Omental fat pad (tissue), 3 donors: ENCODE measurements at regions not wholly inside any gene's neighbourhood (a gene's known extent, or its start where the extent isn't known, plus 50 kb on each side); places are given as distances from the start of the nearest gene placed in this dataset.

Source experiments
- ATAC-seq: fragments of 150-250 bp; one replicate; pipeline ENCODE4 v1.9.1; 2016; ENCODE audit warnings: mild to moderate bottlenecking, moderate library complexity; ENCODE audit not compliant: low FRiP score
- DNase-seq: peaks from one replicate; pipeline ENCODE4 v3.0.0-alpha.2; 2019; ENCODE audit warnings: low spot score
- CTCF ChIP-seq, 3 donors: fragments of 450-650 bp; IDR thresholded peaks; one replicate each; pipeline ENCODE4 v1.5.1; 2016 to 2017; ENCODE audit warnings: antibody characterized with exemption in 3 of 3, mild to moderate bottlenecking in 3 of 3, moderate library complexity in 2 of 3

- DNase-seq (no peak), ATAC-seq (no peak)
- no peak for TF ChIP-seq CTCF (IDR thresholded peaks at IDR 0.05)
Observed at GRCh38 chr14:87434011-87434410, 559.0 kb downstream of the GALC start.

- DNase-seq (no peak), ATAC-seq (no peak)
- no peak for TF ChIP-seq CTCF (IDR thresholded peaks at IDR 0.05)
Observed at GRCh38 chr14:87432698-87433097, 560.3 kb downstream of the GALC start.

- no peak for DNase-seq
- no peak for TF ChIP-seq CTCF (IDR thresholded peaks at IDR 0.05)
- ATAC-seq, result no peak
Observed at GRCh38 chr14:87430810-87431209, 562.2 kb downstream of the GALC start.

DNA sequence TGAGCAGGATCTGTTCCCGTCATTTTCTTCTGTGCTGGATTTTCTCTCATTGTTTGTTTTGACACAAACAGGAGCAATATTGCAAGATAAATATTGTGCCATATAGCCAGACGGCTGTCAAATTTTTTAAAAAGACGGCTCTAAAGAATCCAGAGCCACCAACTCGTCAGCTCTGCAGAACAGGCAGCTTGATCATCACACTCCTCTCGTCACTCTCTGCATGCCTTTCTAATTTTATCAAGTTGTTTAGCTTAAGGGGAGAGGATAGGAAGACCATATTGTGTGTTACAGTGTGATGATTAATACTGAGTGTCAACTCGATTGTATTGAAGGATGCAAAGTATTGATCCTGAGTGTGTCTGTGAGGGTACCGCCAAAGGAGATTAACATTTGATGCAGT lies 562.8 kb downstream of the GALC start:
- no peak for TF ChIP-seq CTCF (IDR thresholded peaks at IDR 0.05)
- DNase-seq (no peak), ATAC-seq (no peak)

DNA sequence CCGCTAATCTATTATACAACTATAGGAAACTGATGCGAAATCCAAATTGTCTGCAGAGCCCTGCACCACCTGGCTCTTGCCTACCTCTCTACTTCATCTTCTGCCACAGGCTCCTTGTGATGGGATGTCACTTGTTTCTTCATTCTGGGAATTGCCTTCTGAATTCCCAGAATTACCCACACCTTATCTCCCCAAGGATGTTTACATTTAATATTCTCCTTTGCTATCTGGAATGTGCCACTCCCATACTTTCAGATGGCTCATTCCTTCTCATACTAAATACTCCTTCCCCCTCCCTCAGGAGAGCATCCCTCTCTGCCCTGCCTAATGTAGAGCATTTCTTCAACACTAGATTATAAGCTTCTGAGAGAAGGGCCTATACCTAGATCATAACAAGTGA lies 573.1 kb downstream of the GALC start:
- DNase-seq (no peak), ATAC-seq (no peak)
- no peak for TF ChIP-seq CTCF (IDR thresholded peaks at IDR 0.05)

- no peak for TF ChIP-seq CTCF (IDR thresholded peaks at IDR 0.05)
- ATAC-seq (no peak), DNase-seq (no peak)
Observed at GRCh38 chr14:87411370-87411769, 581.6 kb downstream of the GALC start.

- ATAC-seq (no peak), DNase-seq (no peak)
Observed at GRCh38 chr14:87409393-87409792, 583.6 kb downstream of the GALC start.

More at GRCh38 chr14:87409393-87409792, 583.6 kb downstream of the GALC start:
- TF ChIP-seq CTCF (IDR thresholded peaks at IDR 0.05), result no peak
